Keratinocyte (primary cell): ENCODE measurements at regions not wholly inside any gene's neighbourhood (a gene's known extent, or its start where the extent isn't known, plus 50 kb on each side); places are given as distances from the start of the nearest gene placed in this dataset.

Experiments
- DNase-seq: peaks from one replicate; pipeline ENCODE4 v3.0.0-alpha.2; 2011; ENCODE audit warnings: low read depth, missing footprints, low spot score
- FAIRE-seq: peaks from 2 replicates; lab custom pipeline; 2011; peaks lifted over from hg19 to GRCh38; lab: Jason Lieb, UNC
- H2AFZ ChIP-seq: 2 replicates; pipeline ENCODE4 v1.6.0; 2012; ENCODE audit warnings: low read length, control low read depth, inconsistent platforms; ENCODE audit not compliant: control insufficient read depth
- H3K27ac ChIP-seq: 2 replicates; pipeline ENCODE4 v1.5.1; 2011; ENCODE audit warnings: low read length; ENCODE audit not compliant: control insufficient read depth, insufficient read depth
- H3K27me3 ChIP-seq: 3 replicates; pipeline ENCODE4 v1.6.0; 2011; ENCODE audit warnings: low read length; ENCODE audit not compliant: control insufficient read depth, insufficient read depth; ENCODE audit errors: extremely low read depth
- H3K36me3 ChIP-seq, 2 experiments: 2 replicates in 1 of 2; 3 replicates in 1 of 2; pipeline ENCODE4 v1.5.1; 2011; ENCODE audit warnings: low read length in 2 of 2, mild to moderate bottlenecking in 1 of 2; ENCODE audit not compliant: control insufficient read depth in 2 of 2, insufficient read depth in 2 of 2; ENCODE audit errors: extremely low read depth in 1 of 2
- H3K4me1 ChIP-seq: 3 replicates; pipeline ENCODE4 v1.5.1; 2011; ENCODE audit warnings: low read length; ENCODE audit not compliant: control insufficient read depth, insufficient read depth; ENCODE audit errors: extremely low read depth
- H3K4me2 ChIP-seq: 3 replicates; pipeline ENCODE4 v1.6.0; 2011; ENCODE audit warnings: low read depth, low read length; ENCODE audit not compliant: control insufficient read depth, insufficient read depth; ENCODE audit errors: extremely low read depth
- H3K4me3 ChIP-seq, 3 experiments: fragments of 200-600 bp in 1 of 3; sonication (generic) in 1 of 3; 2 replicates in 2 of 3; 3 replicates in 1 of 3; pipeline ENCODE4 v1.5.1; 2011 to 2016; ENCODE audit warnings: low read length in 3 of 3, mild to moderate bottlenecking in 3 of 3, control low read depth in 2 of 3, inconsistent platforms in 1 of 3, low read depth in 1 of 3, mixed read lengths in 1 of 3, mixed run types in 1 of 3, moderate library complexity in 1 of 3; ENCODE audit not compliant: control insufficient read depth in 2 of 3, insufficient read depth in 2 of 3; ENCODE audit errors: extremely low read depth in 1 of 3
- H3K79me2 ChIP-seq: 2 replicates; pipeline ENCODE4 v1.6.0; 2012; ENCODE audit warnings: low read length; ENCODE audit not compliant: control insufficient read depth, insufficient read depth
- H3K9ac ChIP-seq: 3 replicates; pipeline ENCODE4 v1.6.0; 2011; ENCODE audit warnings: low read length; ENCODE audit not compliant: control insufficient read depth, insufficient read depth; ENCODE audit errors: extremely low read depth
- H3K9me1 ChIP-seq: 3 replicates; pipeline ENCODE4 v1.6.0; 2011; ENCODE audit warnings: low read length; ENCODE audit not compliant: control insufficient read depth, insufficient read depth; ENCODE audit errors: extremely low read depth
- H3K9me3 ChIP-seq: 2 replicates; pipeline ENCODE4 v1.5.1; 2012; ENCODE audit warnings: low read depth, low read length; ENCODE audit not compliant: control insufficient read depth
- H4K20me1 ChIP-seq: 3 replicates; pipeline ENCODE4 v1.6.0; 2011; ENCODE audit warnings: low read length; ENCODE audit not compliant: control insufficient read depth, insufficient read depth; ENCODE audit errors: extremely low read depth
- EZH2 ChIP-seq: IDR thresholded peaks from one replicate; pipeline ENCODE4 v1.6.1; 2012; ENCODE audit warnings: inconsistent platforms, mild to moderate bottlenecking, low read length, moderate library complexity
- dilution Hi-C: fragments of 300-500 bp; cut with MboI; formaldehyde crosslinking; loops from one replicate; pipeline ENCODE4 v1.7.0; 2020; ENCODE audit warnings: low sequenced_read_pairs; ENCODE audit not compliant: extremely low pct_ligation_motif_present
- TF ChIP-seq, protein P1 (sequence below), 3 experiments: IDR thresholded peaks in 1 of 3; conservative IDR thresholded peaks in 1 of 3; optimal IDR thresholded peaks in 1 of 3; 2 replicates in 2 of 3; 3 replicates in 1 of 3; pipeline versions ENCODE3 to v1.5.1; 2011; ENCODE audit warnings: low read length in 3 of 3, mild to moderate bottlenecking in 3 of 3, moderate library complexity in 2 of 3, control low read depth in 1 of 3, inconsistent platforms in 1 of 3; ENCODE audit not compliant: insufficient read depth in 2 of 3; ENCODE audit errors: extremely low read depth in 1 of 3

DNA sequence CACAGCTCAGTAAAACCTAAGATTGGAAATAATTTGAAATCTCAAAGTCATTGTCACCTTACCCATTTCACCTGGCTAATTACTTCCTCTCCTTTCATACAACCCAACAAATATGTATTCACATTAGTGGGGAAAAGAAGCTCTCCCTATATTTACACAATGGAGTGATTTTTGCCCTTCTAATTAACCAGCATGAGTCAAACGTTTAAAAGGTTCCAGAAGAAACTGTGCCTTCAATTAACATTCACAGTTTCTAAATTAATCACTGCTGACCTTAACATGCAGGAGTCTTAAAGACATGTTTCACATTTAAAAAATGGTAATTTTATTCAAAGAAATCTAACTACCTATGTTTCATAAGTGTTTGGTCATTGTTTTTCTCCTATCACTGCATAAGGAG lies 254.6 kb downstream of the CBLL2 start:
- dilution Hi-C loops, result no loop called here
- peaks cover 4% of the 10 kb centered on the region for H3K4me1 ChIP-seq
- no peak overlapping the region for H3K4me2 ChIP-seq
- H3K9ac ChIP-seq, result no peak overlapping the region
- H3K36me3 ChIP-seq, result no peaks in the 10 kb centered on the region
- no peaks in the 10 kb centered on the region for H3K27me3 ChIP-seq
- H3K9me3 ChIP-seq, result peaks cover 3% of the 10 kb centered on the region
- no peaks in the 10 kb centered on the region for H3K79me2 ChIP-seq
- no peaks in the 10 kb centered on the region for H3K9me1 ChIP-seq
- H4K20me1 ChIP-seq, result no peaks in the 10 kb centered on the region
- FAIRE-seq (no peak), DNase-seq (no peak)
- H3K4me3 ChIP-seq, result no peak overlapping the region
- H3K27ac ChIP-seq, result peak overlapping the region; percentile 91
- no peak overlapping the region for H2AFZ ChIP-seq
- TF ChIP-seq, protein P1, sequence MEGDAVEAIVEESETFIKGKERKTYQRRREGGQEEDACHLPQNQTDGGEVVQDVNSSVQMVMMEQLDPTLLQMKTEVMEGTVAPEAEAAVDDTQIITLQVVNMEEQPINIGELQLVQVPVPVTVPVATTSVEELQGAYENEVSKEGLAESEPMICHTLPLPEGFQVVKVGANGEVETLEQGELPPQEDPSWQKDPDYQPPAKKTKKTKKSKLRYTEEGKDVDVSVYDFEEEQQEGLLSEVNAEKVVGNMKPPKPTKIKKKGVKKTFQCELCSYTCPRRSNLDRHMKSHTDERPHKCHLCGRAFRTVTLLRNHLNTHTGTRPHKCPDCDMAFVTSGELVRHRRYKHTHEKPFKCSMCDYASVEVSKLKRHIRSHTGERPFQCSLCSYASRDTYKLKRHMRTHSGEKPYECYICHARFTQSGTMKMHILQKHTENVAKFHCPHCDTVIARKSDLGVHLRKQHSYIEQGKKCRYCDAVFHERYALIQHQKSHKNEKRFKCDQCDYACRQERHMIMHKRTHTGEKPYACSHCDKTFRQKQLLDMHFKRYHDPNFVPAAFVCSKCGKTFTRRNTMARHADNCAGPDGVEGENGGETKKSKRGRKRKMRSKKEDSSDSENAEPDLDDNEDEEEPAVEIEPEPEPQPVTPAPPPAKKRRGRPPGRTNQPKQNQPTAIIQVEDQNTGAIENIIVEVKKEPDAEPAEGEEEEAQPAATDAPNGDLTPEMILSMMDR (optimal IDR thresholded peaks at IDR 0.05 in 1 of 3, IDR thresholded peaks at IDR 0.05 in 1 of 3, conservative IDR thresholded peaks at IDR 0.05 in 1 of 3; ENCODE audit: extremely low read depth in 1 of 3, insufficient read depth in 2 of 3, low read length in 3 of 3), result no peak
- TF ChIP-seq EZH2, result no peak

DNA sequence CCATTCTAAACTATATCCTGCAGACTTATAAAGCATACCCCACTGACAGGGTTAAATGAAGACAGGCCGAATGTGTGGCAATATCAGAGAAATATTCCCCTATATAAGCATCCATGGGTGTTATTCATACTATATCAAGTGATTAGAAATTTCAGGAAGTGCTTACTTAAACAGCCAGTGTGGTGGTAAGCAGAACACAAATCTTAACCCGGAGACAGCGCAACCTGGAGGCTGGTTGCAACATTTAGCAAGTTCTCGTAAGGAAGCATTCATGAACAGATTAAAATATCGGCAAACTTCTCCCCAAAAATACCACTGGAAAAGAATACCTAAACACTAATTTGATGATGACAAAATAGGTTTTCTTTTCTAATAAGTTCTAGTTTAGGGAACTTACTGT lies 261.2 kb downstream of the CBLL2 start:
- no peaks in the 10 kb centered on the region for H3K9me3 ChIP-seq
- TF ChIP-seq, protein P1 (optimal IDR thresholded peaks at IDR 0.05 in 1 of 3, IDR thresholded peaks at IDR 0.05 in 1 of 3, conservative IDR thresholded peaks at IDR 0.05 in 1 of 3; ENCODE audit: extremely low read depth in 1 of 3, insufficient read depth in 2 of 3, low read length in 3 of 3), result no peak
- TF ChIP-seq EZH2, result no peak
- no peak for FAIRE-seq
- no peaks in the 10 kb centered on the region for H3K79me2 ChIP-seq
- no peaks in the 10 kb centered on the region for H3K9me1 ChIP-seq
- dilution Hi-C loops, result no loop called here
- no peak for DNase-seq
- H3K27me3 ChIP-seq, result no peaks in the 10 kb centered on the region
- peaks cover 5% of the 10 kb centered on the region for H3K4me1 ChIP-seq
- H2AFZ ChIP-seq, result no peak overlapping the region
- no peaks in the 10 kb centered on the region for H4K20me1 ChIP-seq
- no peaks in the 10 kb centered on the region for H3K36me3 ChIP-seq
- H3K4me2 ChIP-seq, result no peak overlapping the region
- H3K9ac ChIP-seq, result no peak overlapping the region
- H3K27ac ChIP-seq, result no peak overlapping the region
- no peak overlapping the region for H3K4me3 ChIP-seq
